Cardiac fibroblast (primary cell): ENCODE measurements at regions not wholly inside any gene's neighbourhood (a gene's known extent, or its start where the extent isn't known, plus 50 kb on each side); places are given as distances from the start of the nearest gene placed in this dataset.

ENCODE experiments used
- DNase-seq, 2 donors: peaks; one replicate each; pipeline versions ENCODE4 v3.0.0 to v3.0.0-alpha.2; 2010; ENCODE audit warnings: low read depth in 2 of 2
- H3K4me3 ChIP-seq, 2 donors: replicated peaks in 1 of 2; 1 replicate in 1 of 2; 2 replicates in 1 of 2; pipeline ENCODE4 v1.5.1; 2011; ENCODE audit warnings: low read depth in 2 of 2, low read length in 2 of 2, mild to moderate bottlenecking in 2 of 2, moderate library complexity in 1 of 2
- CTCF ChIP-seq: IDR thresholded peaks from one replicate; pipeline ENCODE4 v1.5.1; 2011; ENCODE audit warnings: low read depth, mild to moderate bottlenecking, low read length, inconsistent platforms

- no peak for TF ChIP-seq CTCF
- no peak overlapping the region for H3K4me3 ChIP-seq
- peak; percentile 89 for DNase-seq
Measured at GRCh38 chr6:12555267-12555666, 161.3 kb upstream of the PHACTR1 start.

- no peak overlapping the region for H3K4me3 ChIP-seq
- peak in 1 of 2 donors; percentile 19 for DNase-seq
- TF ChIP-seq CTCF = no peak
Measured at GRCh38 chr6:12555781-12556180, 160.8 kb upstream of the PHACTR1 start.

GRCh38 chr6:12557765-12558164, 158.8 kb upstream of the PHACTR1 start:
- no peak overlapping the region for H3K4me3 ChIP-seq
- TF ChIP-seq CTCF = no peak
- DNase-seq = peak; percentile 25 to 42

GRCh38 chr6:12560315-12560714, 156.3 kb upstream of the PHACTR1 start:
- DNase-seq = no peak
- H3K4me3 ChIP-seq = no peak overlapping the region
- TF ChIP-seq CTCF = no peak

GRCh38 chr6:12566618-12567123, 149.9 kb upstream of the PHACTR1 start:
- no peak for TF ChIP-seq CTCF
- DNase-seq = no peak

GRCh38 chr6:12567682-12568081, 148.9 kb upstream of the PHACTR1 start:
- no peak overlapping the region for H3K4me3 ChIP-seq
- peak in 1 of 2 donors; percentile 16 for DNase-seq
- no peak for TF ChIP-seq CTCF

More at GRCh38 chr6:12566618-12567123, 149.9 kb upstream of the PHACTR1 start:
- H3K4me3 ChIP-seq = no peak overlapping the region

- no peak for TF ChIP-seq CTCF
- DNase-seq = no peak
- no peak overlapping the region for H3K4me3 ChIP-seq
Measured at GRCh38 chr6:12569646-12570045, 146.9 kb upstream of the PHACTR1 start.
